Endothelial cell of umbilical vein (primary cell): ENCODE measurements at regions not wholly inside any gene's neighbourhood (a gene's known extent, or its start where the extent isn't known, plus 50 kb on each side); places are given as distances from the start of the nearest gene placed in this dataset.
"Not testable (repeated sequence)": the region's sequence is repeated elsewhere in the genome, so short reads cannot be mapped to it uniquely, and the experiment has no call there.

Experiments used
- BruUV-seq: library from RNA; stranded (reverse); fragments of 400-500 nt; replicated peaks from 2 replicates; lab custom pipeline; 2021; lab: Mats Ljungman, UMichigan
- CTCF ChIA-PET: fragments of 300-600, 350-600 bp; sonication (Branson Sonifier 250); formaldehyde crosslinking; loops from one replicate; lab custom pipeline; 2021; ENCODE audit warnings: antibody characterized with exemption, inconsistent platforms; lab: Charles Lee
- POLR2A ChIA-PET: fragments of 300-600, 350-600 bp; sonication (Branson Sonifier 250); formaldehyde crosslinking; loops from one replicate; lab custom pipeline; 2021; ENCODE audit warnings: antibody characterized with exemption, inconsistent platforms; lab: Charles Lee
- DNase-seq: peaks from one replicate; pipeline ENCODE4 v3.0.0-alpha.2; 2011; ENCODE audit warnings: low read depth, low spot score
- FAIRE-seq: peaks from 2 replicates; lab custom pipeline; 2011; peaks lifted over from hg19 to GRCh38; lab: Jason Lieb, UNC
- H2AFZ ChIP-seq: 2 replicates; pipeline ENCODE4 v1.6.0; 2012; ENCODE audit warnings: low read depth, low read length, control low read depth, inconsistent platforms
- H3K27ac ChIP-seq: 2 replicates; pipeline ENCODE4 v1.5.1; 2011; ENCODE audit warnings: low read depth, mild to moderate bottlenecking, control low read depth, low read length, moderate library complexity; ENCODE audit not compliant: insufficient read depth
- H3K27me3 ChIP-seq, 2 experiments: 2 replicates each; pipeline versions ENCODE4 v1.6.0 to v1.6.1; 2011; ENCODE audit warnings: low read length in 2 of 2, mixed read lengths in 1 of 2; ENCODE audit not compliant: control insufficient read depth in 2 of 2, insufficient read depth in 2 of 2
- H3K36me3 ChIP-seq, 2 experiments: 2 replicates in 1 of 2; 3 replicates in 1 of 2; pipeline ENCODE4 v1.5.1; 2011; ENCODE audit warnings: low read length in 2 of 2, mild to moderate bottlenecking in 1 of 2, moderate library complexity in 1 of 2; ENCODE audit not compliant: control insufficient read depth in 2 of 2, insufficient read depth in 2 of 2; ENCODE audit errors: extremely low read depth in 1 of 2
- H3K4me1 ChIP-seq: 3 replicates; pipeline ENCODE4 v1.5.1; 2011; ENCODE audit warnings: mild to moderate bottlenecking, low read length; ENCODE audit not compliant: control insufficient read depth, insufficient read depth; ENCODE audit errors: extremely low read depth
- H3K4me2 ChIP-seq: 2 replicates; pipeline ENCODE4 v1.6.1; 2011; ENCODE audit warnings: low read length, control low read depth, mixed read lengths; ENCODE audit not compliant: insufficient read depth
- H3K4me3 ChIP-seq, 3 experiments: fragments of 200-600 bp in 1 of 3; sonication (generic), shearing (Covaris generic) in 1 of 3; replicated peaks in 1 of 3; 2 replicates each; pipeline ENCODE4 v1.5.1; 2011 to 2016; ENCODE audit warnings: control low read depth in 3 of 3, low read length in 3 of 3, mild to moderate bottlenecking in 2 of 3, inconsistent platforms in 1 of 3, low read depth in 1 of 3, moderate library complexity in 1 of 3; ENCODE audit not compliant: insufficient read depth in 1 of 3
- H3K79me2 ChIP-seq: 2 replicates; pipeline ENCODE4 v1.6.0; 2012; ENCODE audit warnings: low read length, inconsistent platforms; ENCODE audit not compliant: control insufficient read depth, insufficient read depth
- H3K9ac ChIP-seq: replicated peaks from 2 replicates; pipeline ENCODE3; 2011; ENCODE audit warnings: low read length, control low read depth; ENCODE audit not compliant: insufficient read depth; ENCODE audit errors: extremely low read depth
- H3K9me1 ChIP-seq: replicated peaks from 3 replicates; pipeline ENCODE4 v1.6.0; 2011; ENCODE audit warnings: mild to moderate bottlenecking, low read length; ENCODE audit not compliant: control insufficient read depth, insufficient read depth; ENCODE audit errors: extremely low read depth
- H3K9me3 ChIP-seq: replicated peaks from 2 replicates; pipeline ENCODE4 v1.5.1; 2012; ENCODE audit warnings: low read length, inconsistent platforms; ENCODE audit not compliant: control insufficient read depth, insufficient read depth
- H4K20me1 ChIP-seq: replicated peaks from 2 replicates; pipeline ENCODE3; 2011; ENCODE audit warnings: mild to moderate bottlenecking, low read length; ENCODE audit not compliant: control insufficient read depth, insufficient read depth; ENCODE audit errors: extremely low read depth
- CTCF ChIP-seq, 2 donors: IDR thresholded peaks; 1 replicate in 1 of 2; 2 replicates in 1 of 2; pipeline ENCODE4 v1.5.1; 2011; ENCODE audit warnings: low read length in 2 of 2, mild to moderate bottlenecking in 2 of 2, moderate library complexity in 2 of 2, control low read depth in 1 of 2, inconsistent platforms in 1 of 2, low read depth in 1 of 2; ENCODE audit not compliant: insufficient read depth in 1 of 2; ENCODE audit errors: extremely low read depth in 1 of 2
- EZH2 ChIP-seq: IDR thresholded peaks from 2 replicates; pipeline ENCODE4 v1.6.1; 2012; ENCODE audit warnings: borderline replicate concordance, low read depth, mild to moderate bottlenecking, moderate library complexity, low read length, inconsistent platforms; ENCODE audit not compliant: severe bottlenecking
- FOS ChIP-seq: IDR thresholded peaks from 2 replicates; pipeline ENCODE4 v1.6.1; 2011; ENCODE audit warnings: mild to moderate bottlenecking, low read length, moderate library complexity, borderline replicate concordance; ENCODE audit not compliant: insufficient read depth
- GATA2 ChIP-seq: IDR thresholded peaks from 2 replicates; pipeline ENCODE4 v1.7.0; 2011; ENCODE audit warnings: low read depth, mild to moderate bottlenecking, moderate library complexity, mixed read lengths, low read length; ENCODE audit not compliant: insufficient read length, insufficient read depth
- JUN ChIP-seq: IDR thresholded peaks from 2 replicates; pipeline ENCODE4 v1.6.1; 2011; ENCODE audit warnings: borderline replicate concordance, low read depth; ENCODE audit not compliant: insufficient read length, insufficient read depth
- MAX ChIP-seq: IDR thresholded peaks from 2 replicates; pipeline ENCODE4 v1.6.1; 2011; ENCODE audit not compliant: insufficient read depth, insufficient read length
- MYC ChIP-seq: IDR thresholded peaks from one replicate; pipeline ENCODE4 v1.6.1; 2011; ENCODE audit warnings: mild to moderate bottlenecking, low read depth, low read length
- POLR2A ChIP-seq: IDR thresholded peaks from 2 replicates; pipeline ENCODE4 v1.6.1; 2012; ENCODE audit warnings: low read depth, mild to moderate bottlenecking, control low read depth, low read length
- POLR2AphosphoS5 ChIP-seq: IDR thresholded peaks from 2 replicates; pipeline ENCODE4 v1.6.1; 2012; ENCODE audit warnings: low read depth, mild to moderate bottlenecking, control low read depth, low read length, moderate library complexity; ENCODE audit not compliant: insufficient read depth
- dilution Hi-C: fragments of 300-500 bp; cut with MboI; formaldehyde crosslinking; loops from one replicate; pipeline ENCODE4 v1.15.0; 2019; ENCODE audit warnings: low sequenced_read_pairs; ENCODE audit not compliant: extremely low pct_ligation_motif_present
- intact Hi-C: fragments of 100-400 bp; cut with micrococcal nuclease; formaldehyde crosslinking; loops from one replicate; pipeline ENCODE4 v1.10.0; 2022

DNA sequence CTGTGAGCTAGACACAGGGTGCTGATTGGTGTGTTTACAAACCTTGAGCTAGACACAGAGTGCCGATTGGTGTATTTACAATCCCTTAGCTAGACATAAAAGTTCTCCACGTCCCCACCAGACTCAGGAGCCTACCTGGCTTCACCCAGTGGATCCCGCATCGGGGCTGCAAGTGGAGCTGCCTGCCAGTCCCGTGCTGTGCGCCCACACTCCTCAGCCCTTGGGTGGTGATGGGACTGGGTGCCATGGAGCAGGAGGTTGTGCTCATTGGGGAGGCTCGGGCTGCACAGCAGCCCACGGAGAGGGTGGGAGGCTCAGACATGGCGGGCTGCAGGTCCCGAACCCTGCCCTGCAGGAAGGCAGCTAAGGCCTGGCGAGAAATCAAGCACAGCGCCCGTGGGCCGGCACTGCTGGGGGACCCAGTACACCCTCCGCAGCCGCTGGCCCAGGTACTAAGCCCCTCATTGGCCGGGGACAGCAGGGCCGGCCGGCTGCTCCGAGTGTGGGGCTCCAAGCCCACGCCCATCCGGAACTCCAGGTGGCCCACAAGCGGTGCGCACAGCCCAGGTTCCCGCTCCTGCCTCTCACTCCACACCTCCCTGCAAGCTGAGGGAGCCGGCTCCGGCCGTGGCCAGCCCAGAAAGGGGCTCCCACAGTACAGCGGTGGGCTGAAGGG is 158.6 kb downstream of the SPIN4 start:
- H3K36me3 ChIP-seq, H3K9me3 ChIP-seq, FAIRE-seq, POLR2A ChIA-PET, dilution Hi-C loops, H3K27ac ChIP-seq, H2AFZ ChIP-seq, H4K20me1 ChIP-seq, CTCF ChIA-PET, H3K79me2 ChIP-seq, H3K27me3 ChIP-seq, H3K4me1 ChIP-seq, H3K4me2 ChIP-seq, DNase-seq, BruUV-seq, intact Hi-C loops, H3K9me1 ChIP-seq, H3K4me3 ChIP-seq, H3K9ac ChIP-seq: not testable (repeated sequence)

DNA sequence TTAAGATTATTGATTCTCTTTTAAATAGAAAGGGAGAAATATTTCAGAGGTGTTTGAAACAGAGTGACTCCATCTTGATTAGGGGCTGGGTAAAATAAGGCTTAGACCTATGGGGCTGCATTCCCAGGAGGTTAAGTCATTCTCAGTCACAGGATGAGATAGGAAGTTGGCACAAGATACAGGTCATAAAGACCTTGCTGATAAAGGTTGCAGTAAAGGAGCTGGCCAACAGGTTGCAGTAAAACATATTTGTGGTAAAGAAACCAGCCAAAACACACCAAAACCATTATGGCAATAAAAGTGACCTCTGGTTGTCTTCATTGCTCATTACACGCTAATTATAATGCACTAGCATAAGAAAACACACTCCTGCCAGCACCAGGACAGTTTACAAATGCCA is 165.0 kb downstream of the SPIN4 start:
- no TSS peak for BruUV-seq
- H3K4me1 ChIP-seq: no peaks in the 10 kb centered on the region
- no peaks in the 10 kb centered on the region for H3K9me3 ChIP-seq
- H3K27ac ChIP-seq: no peak overlapping the region
- H3K27me3 ChIP-seq: no peaks in the 10 kb centered on the region
- DNase-seq (no peak), FAIRE-seq (no peak)
- H2AFZ ChIP-seq: no peak overlapping the region
- no peak overlapping the region for H3K4me3 ChIP-seq
- intact Hi-C loops (no loop called here), dilution Hi-C loops (no loop called here)
- ChIA-PET CTCF (no interaction called here), POLR2A (no interaction called here)
- H3K79me2 ChIP-seq: no peaks in the 10 kb centered on the region
- TF ChIP-seq CTCF (IDR thresholded peaks at IDR 0.05; ENCODE audit: extremely low read depth in 1 of 2, insufficient read depth in 1 of 2, low read depth in 1 of 2, low read length in 2 of 2): no peak
- no peak for TF ChIP-seq JUN
- no peak for TF ChIP-seq POLR2A
- no peak for TF ChIP-seq POLR2AphosphoS5
- TF ChIP-seq EZH2: no peak
- no peak for TF ChIP-seq FOS
- no peak for TF ChIP-seq MYC
- no peak for TF ChIP-seq MAX
- no peak for TF ChIP-seq GATA2
- no peak overlapping the region for H3K4me2 ChIP-seq
- H3K9ac ChIP-seq: no peak overlapping the region
- H3K36me3 ChIP-seq: no peaks in the 10 kb centered on the region
- no peaks in the 10 kb centered on the region for H4K20me1 ChIP-seq
- no peaks in the 10 kb centered on the region for H3K9me1 ChIP-seq

GRCh38 chrX:63179852-63180251 is 171.3 kb downstream of the SPIN4 start:
- H3K9ac ChIP-seq, H3K9me1 ChIP-seq, H3K4me2 ChIP-seq, H3K4me3 ChIP-seq, H3K36me3 ChIP-seq, H2AFZ ChIP-seq, POLR2A ChIA-PET, dilution Hi-C loops, H3K79me2 ChIP-seq, H4K20me1 ChIP-seq, CTCF ChIA-PET, DNase-seq, H3K27me3 ChIP-seq, intact Hi-C loops, H3K9me3 ChIP-seq, H3K27ac ChIP-seq, H3K4me1 ChIP-seq, FAIRE-seq, BruUV-seq: not testable (repeated sequence)
